ENCODE measurements at regions not wholly inside any gene's neighbourhood (a gene's known extent, or its start where the extent isn't known, plus 50 kb on each side); places are given as distances from the start of the nearest gene placed in this dataset.

DNA sequence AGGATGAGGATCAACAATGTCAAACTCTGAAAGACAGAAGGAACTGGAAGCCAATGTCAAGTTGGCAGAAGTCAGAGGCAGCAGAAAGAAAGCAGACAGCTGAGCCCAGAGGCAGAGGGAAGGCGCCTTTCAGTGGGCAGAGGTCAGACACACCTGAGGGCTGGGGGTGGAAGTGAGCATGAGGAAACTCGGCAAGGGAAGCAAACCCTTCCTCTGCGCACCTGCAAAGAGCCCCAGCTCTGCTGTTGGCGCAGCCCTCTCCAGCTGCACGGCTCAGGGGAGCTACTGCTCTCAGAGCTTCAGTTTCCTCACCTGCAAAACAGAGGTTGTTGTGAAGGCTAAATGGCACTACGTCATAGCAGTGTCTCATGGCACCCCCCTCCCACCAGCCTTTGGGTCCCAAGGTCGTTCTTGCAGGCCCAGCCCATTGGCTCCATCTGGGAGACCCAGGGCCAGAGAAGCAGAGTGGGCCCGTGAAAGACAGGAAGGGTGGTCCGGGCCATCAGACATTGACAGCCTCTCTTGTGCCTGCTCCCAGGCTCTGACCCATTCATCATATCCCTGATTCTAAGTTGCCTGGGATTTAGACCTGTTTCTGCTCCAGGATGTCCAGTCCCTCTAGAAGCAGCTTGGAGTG lies 53.3 kb upstream of the SLC6A11 start:
- no peak for TF ChIP-seq POLR2A (IDR thresholded peaks at IDR 0.05; ENCODE audit: low read depth, low read length)
- TF ChIP-seq POLR2AphosphoS5 (IDR thresholded peaks at IDR 0.05; ENCODE audit: low read depth, low read length): no peak

Data from GM12892 (cell line).